HepG2 (cell line): ENCODE measurements at regions not wholly inside any gene's neighbourhood (a gene's known extent, or its start where the extent isn't known, plus 50 kb on each side); places are given as distances from the start of the nearest gene placed in this dataset.

Experiments used
- ATAC-seq: fragments of 200-7000 bp; cut with Tn5 transposase; 3 replicates; pipeline ENCODE4 v1.9.1; 2020; ENCODE audit warnings: mild to moderate bottlenecking, moderate library complexity
- BruUV-seq: library from RNA; stranded (reverse); fragments of 400-500 nt; replicated peaks from 2 replicates; lab custom pipeline; 2021; lab: Mats Ljungman, UMichigan
- CTCF ChIA-PET: fragments of 300-600 bp; formaldehyde crosslinking; extraction: SDS; loops from one replicate; lab custom pipeline; 2021; ENCODE audit warnings: low total read pairs, inconsistent platforms, low intra/inter-chr PET ratio; lab: Yijun Ruan, JAX
- POLR2A ChIA-PET: fragments of 350-600 bp; sonication (Branson Sonifier 250); formaldehyde crosslinking; loops from one replicate; lab custom pipeline; 2020; ENCODE audit warnings: antibody characterized with exemption, inconsistent platforms; lab: Yijun Ruan, JAX
- DNase-seq: peaks from one replicate; pipeline ENCODE4 v3.0.0-alpha.2; 2015; ENCODE audit warnings: low spot score
- FAIRE-seq: peaks from 3 replicates; lab custom pipeline; 2011; peaks lifted over from hg19 to GRCh38; lab: Jason Lieb, UNC
- H2AFZ ChIP-seq: one replicate; pipeline ENCODE4 v1.6.1; 2011; ENCODE audit warnings: low read length, inconsistent platforms
- H3K27ac ChIP-seq: fragments of 300-600 bp; 3 replicates; pipeline ENCODE4 v1.8.0; 2011; ENCODE audit warnings: mixed run types, mild to moderate bottlenecking, mixed read lengths, low read length, inconsistent platforms; ENCODE audit not compliant: insufficient read depth; ENCODE audit errors: extremely low read length
- H3K27me3 ChIP-seq, 2 experiments: fragments of 200-600 bp in 1 of 2; 2 replicates in 1 of 2; 3 replicates in 1 of 2; pipeline versions ENCODE4 v1.6.0 to v1.8.0; 2011; ENCODE audit warnings: low read length in 2 of 2, mild to moderate bottlenecking in 2 of 2, moderate library complexity in 2 of 2, inconsistent platforms in 1 of 2; ENCODE audit not compliant: insufficient read depth in 2 of 2, control insufficient read depth in 1 of 2
- H3K36me3 ChIP-seq, 2 experiments: fragments of 200-600 bp in 1 of 2; replicated peaks in 1 of 2; 2 replicates in 1 of 2; 3 replicates in 1 of 2; pipeline versions ENCODE4 v1.5.1 to v1.8.0; 2011; ENCODE audit warnings: low read length in 2 of 2, inconsistent platforms in 1 of 2; ENCODE audit not compliant: insufficient read depth in 2 of 2, control insufficient read depth in 1 of 2
- H3K4me1 ChIP-seq: 2 replicates; pipeline ENCODE4 v1.5.1; 2012; ENCODE audit warnings: low read length, inconsistent platforms; ENCODE audit not compliant: insufficient read depth
- H3K4me2 ChIP-seq: 2 replicates; pipeline ENCODE4 v1.6.0; 2011; ENCODE audit warnings: low read depth, low read length, inconsistent platforms
- H3K4me3 ChIP-seq, 3 experiments: fragments of 200-600 bp in 1 of 3; sonication (generic), shearing (Covaris generic) in 1 of 3; replicated peaks in 1 of 3; 2 replicates each; pipeline ENCODE4 v1.5.1; 2011 to 2016; ENCODE audit warnings: low read length in 3 of 3, inconsistent platforms in 2 of 3, low read depth in 2 of 3, mild to moderate bottlenecking in 2 of 3, control low read depth in 1 of 3, mixed read lengths in 1 of 3; ENCODE audit not compliant: insufficient read depth in 1 of 3
- H3K79me2 ChIP-seq: one replicate; pipeline ENCODE4 v1.6.1; 2011; ENCODE audit warnings: low read length, inconsistent platforms; ENCODE audit not compliant: insufficient read depth
- H3K9ac ChIP-seq: 2 replicates; pipeline ENCODE4 v1.6.0; 2011; ENCODE audit warnings: mild to moderate bottlenecking, low read depth, low read length, inconsistent platforms; ENCODE audit not compliant: insufficient read depth
- H3K9me3 ChIP-seq: 2 replicates; pipeline ENCODE4 v1.5.1; 2012; ENCODE audit warnings: mild to moderate bottlenecking, low read length
- H4K20me1 ChIP-seq: 2 replicates; pipeline ENCODE4 v1.6.0; 2011; ENCODE audit warnings: inconsistent platforms, mild to moderate bottlenecking, low read length, moderate library complexity; ENCODE audit not compliant: insufficient read depth
- ARHGAP35 ChIP-seq: sonication (generic); formaldehyde crosslinking; IDR thresholded peaks from 2 replicates; pipeline ENCODE4 v1.9.0; 2022; ENCODE audit warnings: mild to moderate bottlenecking, inconsistent platforms, moderate library complexity, missing genetic modification reagents, borderline replicate concordance
- FLYWCH1 ChIP-seq: sonication (generic); formaldehyde crosslinking; IDR thresholded peaks from 2 replicates; pipeline ENCODE4 v1.8.1; 2023; ENCODE audit warnings: mild to moderate bottlenecking, missing genetic modification reagents
- HNRNPUL1 ChIP-seq: fragments of 200-400 bp; formaldehyde crosslinking; IDR thresholded peaks from 2 replicates; pipeline ENCODE4 v1.6.1; 2017; ENCODE audit warnings: low read depth, mild to moderate bottlenecking, low read length, moderate library complexity
- KLF15 ChIP-seq: sonication (generic); formaldehyde crosslinking; IDR thresholded peaks from 2 replicates; pipeline ENCODE4 v1.8.1; 2023; ENCODE audit warnings: borderline replicate concordance, mild to moderate bottlenecking, inconsistent platforms, missing genetic modification reagents, mixed read lengths
- MLLT10 ChIP-seq: sonication (generic); formaldehyde crosslinking; IDR thresholded peaks from 2 replicates; pipeline ENCODE4 v1.4.0; 2020; ENCODE audit warnings: missing genetic modification reagents
- NR1H2 ChIP-seq: sonication (generic); formaldehyde crosslinking; IDR thresholded peaks from 2 replicates; pipeline ENCODE4 v1.8.1; 2022; ENCODE audit warnings: low read depth, missing genetic modification reagents, borderline replicate concordance
- PHF21A ChIP-seq: sonication (generic); formaldehyde crosslinking; IDR thresholded peaks from 2 replicates; pipeline ENCODE4 v1.5.0; 2020; ENCODE audit warnings: mild to moderate bottlenecking, missing genetic modification reagents
- PHF5A ChIP-seq: IDR thresholded peaks from one replicate; pipeline ENCODE4 v1.6.1; 2018; ENCODE audit warnings: low read depth, missing genetic modification reagents; ENCODE audit not compliant: unreplicated experiment
- TEAD3 ChIP-seq: optimal IDR thresholded peaks from 2 replicates; pipeline ENCODE3; 2016; ENCODE audit warnings: borderline replicate concordance
- ZFX ChIP-seq: sonication (generic); formaldehyde crosslinking; IDR thresholded peaks from 2 replicates; pipeline ENCODE4 v1.4.0; 2020; ENCODE audit warnings: mild to moderate bottlenecking, low read depth, missing genetic modification reagents, moderate library complexity
- ZNF20 ChIP-seq: sonication (generic); formaldehyde crosslinking; IDR thresholded peaks from 2 replicates; pipeline ENCODE4 v1.4.0; 2020; ENCODE audit warnings: mild to moderate bottlenecking, moderate library complexity, missing genetic modification reagents
- ZNF263 ChIP-seq: sonication (generic); formaldehyde crosslinking; IDR thresholded peaks from 2 replicates; pipeline ENCODE4 v1.4.0; 2020; ENCODE audit warnings: missing genetic modification reagents
- ZNF546 ChIP-seq: sonication (generic); formaldehyde crosslinking; conservative IDR thresholded peaks from 2 replicates; pipeline ENCODE4 v1.8.1; 2023; ENCODE audit warnings: mild to moderate bottlenecking, missing genetic modification reagents
- in situ Hi-C: cut with HindIII; loops from 2 replicates; pipeline ENCODE4 v1.10.0; 2017; ENCODE audit warnings: low pct_unique_long_range_greater_than_20kb; ENCODE audit not compliant: extremely low pct_ligation_motif_present
- intact Hi-C: fragments of 100-400 bp; cut with micrococcal nuclease; formaldehyde crosslinking; loops from one replicate; pipeline ENCODE4 v1.10.0; 2022; ENCODE audit not compliant: unreplicated experiment
- TF ChIP-seq, protein P1 (sequence below): IDR thresholded peaks from 2 replicates; pipeline ENCODE4 v1.6.1; 2018; ENCODE audit warnings: missing genetic modification reagents
- TF ChIP-seq, protein P2 (sequence below): sonication (generic); formaldehyde crosslinking; IDR thresholded peaks from 2 replicates; pipeline ENCODE4 v1.5.0; 2020; ENCODE audit warnings: missing genetic modification reagents
- TF ChIP-seq, protein P3 (sequence below): IDR thresholded peaks from 2 replicates; pipeline ENCODE4 v1.4.0; 2020; ENCODE audit warnings: mild to moderate bottlenecking, missing genetic modification reagents
- TF ChIP-seq, protein P4 (sequence below): sonication (generic); formaldehyde crosslinking; conservative IDR thresholded peaks from 2 replicates; pipeline ENCODE4 v1.8.0; 2022; ENCODE audit warnings: low read depth, missing genetic modification reagents
- TF ChIP-seq, protein P5 (sequence below): sonication (generic); formaldehyde crosslinking; conservative IDR thresholded peaks from 2 replicates; pipeline ENCODE4 v1.8.0; 2022; ENCODE audit warnings: missing genetic modification reagents

DNA sequence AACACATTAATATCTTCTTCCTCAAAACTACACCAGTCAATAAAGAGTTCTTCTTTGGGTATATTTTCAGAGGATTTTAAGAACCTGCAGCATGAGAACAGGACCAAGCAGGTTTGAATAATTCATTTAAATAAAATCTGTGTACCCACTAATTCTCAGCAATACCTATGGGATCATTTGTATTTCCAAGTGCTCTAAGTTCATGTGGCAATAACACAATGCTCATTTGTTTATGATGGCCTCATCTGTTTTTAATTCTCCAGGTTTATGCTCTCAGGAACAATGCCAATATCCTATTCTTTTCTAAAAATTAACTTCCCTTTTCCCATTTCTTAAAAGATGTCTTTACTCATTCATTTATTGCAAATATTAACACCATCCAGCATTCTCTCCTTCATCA, 264.7 kb downstream of the METTL4 start:
- Histone ChIP-seq H3K4me3 (no peak overlapping the region), H3K4me2 (no peak overlapping the region), H3K4me1 (no peaks in the 10 kb centered on the region), H3K27ac (no peak overlapping the region), H3K36me3 (no peaks in the 10 kb centered on the region), H3K27me3 (no peaks in the 10 kb centered on the region; a peak in 1 of 5 replicates), H3K9me3 (no peaks in the 10 kb centered on the region), H3K9ac (no peak overlapping the region), H3K79me2 (no peaks in the 10 kb centered on the region), H4K20me1 (no peaks in the 10 kb centered on the region), H2AFZ (no peak overlapping the region)
- in situ Hi-C loops: no loop called here
- POLR2A ChIA-PET: no interaction called here
- TF ChIP-seq ZNF263 (no peak), KLF15 (no peak), NR1H2 (CRISPR knock-in tag) (no peak), FLYWCH1 (CRISPR knock-in tag) (no peak), ZNF546 (CRISPR knock-in tag) (no peak), TEAD3 (no peak), ZFX (CRISPR knock-in tag) (no peak), HNRNPUL1 (no peak), PHF21A (CRISPR knock-in tag) (no peak), ARHGAP35 (no peak), PHF5A (CRISPR knock-in tag) (no peak), MLLT10 (no peak), ZNF20 (CRISPR knock-in tag) (no peak)
- TF ChIP-seq, protein P1, sequence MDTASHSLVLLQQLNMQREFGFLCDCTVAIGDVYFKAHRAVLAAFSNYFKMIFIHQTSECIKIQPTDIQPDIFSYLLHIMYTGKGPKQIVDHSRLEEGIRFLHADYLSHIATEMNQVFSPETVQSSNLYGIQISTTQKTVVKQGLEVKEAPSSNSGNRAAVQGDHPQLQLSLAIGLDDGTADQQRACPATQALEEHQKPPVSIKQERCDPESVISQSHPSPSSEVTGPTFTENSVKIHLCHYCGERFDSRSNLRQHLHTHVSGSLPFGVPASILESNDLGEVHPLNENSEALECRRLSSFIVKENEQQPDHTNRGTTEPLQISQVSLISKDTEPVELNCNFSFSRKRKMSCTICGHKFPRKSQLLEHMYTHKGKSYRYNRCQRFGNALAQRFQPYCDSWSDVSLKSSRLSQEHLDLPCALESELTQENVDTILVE: no peak
- TF ChIP-seq, protein P2, sequence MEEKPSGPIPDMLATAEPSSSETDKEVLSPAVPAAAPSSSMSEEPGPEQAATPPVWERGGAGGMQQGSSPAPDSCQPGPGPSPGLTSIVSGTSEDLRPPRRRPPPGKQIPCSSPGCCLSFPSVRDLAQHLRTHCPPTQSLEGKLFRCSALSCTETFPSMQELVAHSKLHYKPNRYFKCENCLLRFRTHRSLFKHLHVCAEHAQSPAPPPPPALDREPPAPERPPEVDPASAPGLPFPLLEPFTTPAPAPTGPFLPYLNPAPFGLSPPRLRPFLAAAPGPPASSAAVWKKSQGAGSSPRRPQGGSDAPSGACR (CRISPR knock-in tag): no peak
- TF ChIP-seq, protein P3, sequence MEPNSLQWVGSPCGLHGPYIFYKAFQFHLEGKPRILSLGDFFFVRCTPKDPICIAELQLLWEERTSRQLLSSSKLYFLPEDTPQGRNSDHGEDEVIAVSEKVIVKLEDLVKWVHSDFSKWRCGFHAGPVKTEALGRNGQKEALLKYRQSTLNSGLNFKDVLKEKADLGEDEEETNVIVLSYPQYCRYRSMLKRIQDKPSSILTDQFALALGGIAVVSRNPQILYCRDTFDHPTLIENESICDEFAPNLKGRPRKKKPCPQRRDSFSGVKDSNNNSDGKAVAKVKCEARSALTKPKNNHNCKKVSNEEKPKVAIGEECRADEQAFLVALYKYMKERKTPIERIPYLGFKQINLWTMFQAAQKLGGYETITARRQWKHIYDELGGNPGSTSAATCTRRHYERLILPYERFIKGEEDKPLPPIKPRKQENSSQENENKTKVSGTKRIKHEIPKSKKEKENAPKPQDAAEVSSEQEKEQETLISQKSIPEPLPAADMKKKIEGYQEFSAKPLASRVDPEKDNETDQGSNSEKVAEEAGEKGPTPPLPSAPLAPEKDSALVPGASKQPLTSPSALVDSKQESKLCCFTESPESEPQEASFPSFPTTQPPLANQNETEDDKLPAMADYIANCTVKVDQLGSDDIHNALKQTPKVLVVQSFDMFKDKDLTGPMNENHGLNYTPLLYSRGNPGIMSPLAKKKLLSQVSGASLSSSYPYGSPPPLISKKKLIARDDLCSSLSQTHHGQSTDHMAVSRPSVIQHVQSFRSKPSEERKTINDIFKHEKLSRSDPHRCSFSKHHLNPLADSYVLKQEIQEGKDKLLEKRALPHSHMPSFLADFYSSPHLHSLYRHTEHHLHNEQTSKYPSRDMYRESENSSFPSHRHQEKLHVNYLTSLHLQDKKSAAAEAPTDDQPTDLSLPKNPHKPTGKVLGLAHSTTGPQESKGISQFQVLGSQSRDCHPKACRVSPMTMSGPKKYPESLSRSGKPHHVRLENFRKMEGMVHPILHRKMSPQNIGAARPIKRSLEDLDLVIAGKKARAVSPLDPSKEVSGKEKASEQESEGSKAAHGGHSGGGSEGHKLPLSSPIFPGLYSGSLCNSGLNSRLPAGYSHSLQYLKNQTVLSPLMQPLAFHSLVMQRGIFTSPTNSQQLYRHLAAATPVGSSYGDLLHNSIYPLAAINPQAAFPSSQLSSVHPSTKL: no peak
- TF ChIP-seq, protein P4, sequence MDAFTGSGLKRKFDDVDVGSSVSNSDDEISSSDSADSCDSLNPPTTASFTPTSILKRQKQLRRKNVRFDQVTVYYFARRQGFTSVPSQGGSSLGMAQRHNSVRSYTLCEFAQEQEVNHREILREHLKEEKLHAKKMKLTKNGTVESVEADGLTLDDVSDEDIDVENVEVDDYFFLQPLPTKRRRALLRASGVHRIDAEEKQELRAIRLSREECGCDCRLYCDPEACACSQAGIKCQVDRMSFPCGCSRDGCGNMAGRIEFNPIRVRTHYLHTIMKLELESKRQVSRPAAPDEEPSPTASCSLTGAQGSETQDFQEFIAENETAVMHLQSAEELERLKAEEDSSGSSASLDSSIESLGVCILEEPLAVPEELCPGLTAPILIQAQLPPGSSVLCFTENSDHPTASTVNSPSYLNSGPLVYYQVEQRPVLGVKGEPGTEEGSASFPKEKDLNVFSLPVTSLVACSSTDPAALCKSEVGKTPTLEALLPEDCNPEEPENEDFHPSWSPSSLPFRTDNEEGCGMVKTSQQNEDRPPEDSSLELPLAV: no peak
- TF ChIP-seq, protein P5, sequence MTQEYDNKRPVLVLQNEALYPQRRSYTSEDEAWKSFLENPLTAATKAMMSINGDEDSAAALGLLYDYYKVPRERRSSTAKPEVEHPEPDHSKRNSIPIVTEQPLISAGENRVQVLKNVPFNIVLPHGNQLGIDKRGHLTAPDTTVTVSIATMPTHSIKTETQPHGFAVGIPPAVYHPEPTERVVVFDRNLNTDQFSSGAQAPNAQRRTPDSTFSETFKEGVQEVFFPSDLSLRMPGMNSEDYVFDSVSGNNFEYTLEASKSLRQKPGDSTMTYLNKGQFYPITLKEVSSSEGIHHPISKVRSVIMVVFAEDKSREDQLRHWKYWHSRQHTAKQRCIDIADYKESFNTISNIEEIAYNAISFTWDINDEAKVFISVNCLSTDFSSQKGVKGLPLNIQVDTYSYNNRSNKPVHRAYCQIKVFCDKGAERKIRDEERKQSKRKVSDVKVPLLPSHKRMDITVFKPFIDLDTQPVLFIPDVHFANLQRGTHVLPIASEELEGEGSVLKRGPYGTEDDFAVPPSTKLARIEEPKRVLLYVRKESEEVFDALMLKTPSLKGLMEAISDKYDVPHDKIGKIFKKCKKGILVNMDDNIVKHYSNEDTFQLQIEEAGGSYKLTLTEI: no peak
- FAIRE-seq (no peak), ATAC-seq (no peak), DNase-seq (no peak)
- no TSS peak for BruUV-seq
- CTCF ChIA-PET: no interaction called here
- intact Hi-C loops: no loop called here
